ENCODE measurements at regions not wholly inside any gene's neighbourhood (a gene's known extent, or its start where the extent isn't known, plus 50 kb on each side); places are given as distances from the start of the nearest gene placed in this dataset.

GRCh38 chr13:22144806-22145205 is 473.9 kb downstream of the FGF9 start:
- Histone ChIP-seq H2AFZ (no peak overlapping the region), H3F3A (ENCODE audit: insufficient read depth, low read depth) (no peaks in the 10 kb centered on the region), H3K36me3 (ENCODE audit: low read depth) (no peaks in the 10 kb centered on the region), H3K9me3 (ENCODE audit: insufficient read depth, low read depth) (no peaks in the 10 kb centered on the region), H3K27ac (no peak overlapping the region), H4K20me1 (ENCODE audit: insufficient read depth) (no peaks in the 10 kb centered on the region), H3K4me3 (no peak overlapping the region), H3K79me2 (ENCODE audit: low read depth) (no peaks in the 10 kb centered on the region), H3K4me2 (no peak overlapping the region), H3K9me2 (ENCODE audit: insufficient read depth) (no peaks in the 10 kb centered on the region), H3K27me3 (ENCODE audit: insufficient read depth, low read depth) (peaks cover 4% of the 10 kb centered on the region; the same call in 1 of the 2 replicates), H3K4me1 (replicated peaks; ENCODE audit: insufficient read depth) (no peaks in the 10 kb centered on the region)
- CTCF ChIA-PET: no interaction called here
- no peak for DNase-seq
- intact Hi-C loops (cut with micrococcal nuclease; ENCODE audit: unreplicated experiment): no loop called here
- TF ChIP-seq EZH2 (IDR thresholded peaks at IDR 0.05; ENCODE audit: low read depth) (no peak), CTCF (conservative IDR thresholded peaks at IDR 0.05) (no peak)
- no TSS peak for BruUV-seq (replicated peaks)
- POLR2A ChIA-PET (ENCODE audit: unreplicated experiment): no interaction called here

GRCh38 chr13:22148187-22148586 is 477.3 kb downstream of the FGF9 start:
- no peaks in the 10 kb centered on the region for H3K9me2 ChIP-seq (ENCODE audit: insufficient read depth)

GRCh38 chr13:22152751-22153150 is 481.9 kb downstream of the FGF9 start:
- Histone ChIP-seq H3K4me3 (no peak overlapping the region), H3K4me1 (replicated peaks; ENCODE audit: insufficient read depth) (no peaks in the 10 kb centered on the region), H3K79me2 (ENCODE audit: low read depth) (no peaks in the 10 kb centered on the region), H3K4me2 (no peak overlapping the region), H3K36me3 (ENCODE audit: low read depth) (no peaks in the 10 kb centered on the region), H2AFZ (no peak overlapping the region), H3K27ac (no peak overlapping the region), H3K27me3 (ENCODE audit: insufficient read depth, low read depth) (peaks cover 5% of the 10 kb centered on the region), H4K20me1 (ENCODE audit: insufficient read depth) (no peaks in the 10 kb centered on the region), H3K9me2 (ENCODE audit: insufficient read depth) (no peaks in the 10 kb centered on the region), H3F3A (ENCODE audit: insufficient read depth, low read depth) (no peaks in the 10 kb centered on the region), H3K9me3 (ENCODE audit: insufficient read depth, low read depth) (no peaks in the 10 kb centered on the region)
- BruUV-seq (replicated peaks): no TSS peak
- POLR2A ChIA-PET (ENCODE audit: unreplicated experiment): no interaction called here
- TF ChIP-seq EZH2 (IDR thresholded peaks at IDR 0.05; ENCODE audit: low read depth) (no peak), CTCF (conservative IDR thresholded peaks at IDR 0.05) (no peak)
- CTCF ChIA-PET: no interaction called here
- no peak for DNase-seq
- intact Hi-C loops (cut with micrococcal nuclease; ENCODE audit: unreplicated experiment): no loop called here

More at GRCh38 chr13:22148187-22148586, 477.3 kb downstream of the FGF9 start:
- Histone ChIP-seq H2AFZ (no peak overlapping the region), H3K79me2 (ENCODE audit: low read depth) (no peaks in the 10 kb centered on the region), H3K4me2 (no peak overlapping the region), H3F3A (ENCODE audit: insufficient read depth, low read depth) (no peaks in the 10 kb centered on the region), H3K4me3 (no peak overlapping the region), H3K27ac (no peak overlapping the region), H3K4me1 (replicated peaks; ENCODE audit: insufficient read depth) (no peaks in the 10 kb centered on the region), H3K36me3 (ENCODE audit: low read depth) (no peaks in the 10 kb centered on the region), H4K20me1 (ENCODE audit: insufficient read depth) (no peaks in the 10 kb centered on the region), H3K27me3 (ENCODE audit: insufficient read depth, low read depth) (no peaks in the 10 kb centered on the region), H3K9me3 (ENCODE audit: insufficient read depth, low read depth) (no peaks in the 10 kb centered on the region)
- TF ChIP-seq EZH2 (IDR thresholded peaks at IDR 0.05; ENCODE audit: low read depth) (no peak), CTCF (conservative IDR thresholded peaks at IDR 0.05) (no peak)
- BruUV-seq (replicated peaks): no TSS peak
- CTCF ChIA-PET: no interaction called here
- intact Hi-C loops (cut with micrococcal nuclease; ENCODE audit: unreplicated experiment): no loop called here
- POLR2A ChIA-PET (ENCODE audit: unreplicated experiment): no interaction called here
- DNase-seq: no peak
